ENCODE measurements at regions not wholly inside any gene's neighbourhood (a gene's known extent, or its start where the extent isn't known, plus 50 kb on each side); places are given as distances from the start of the nearest gene placed in this dataset.
A peak's percentile ranks its signal among the peaks of the same experiment; 100 is the strongest.

DNA sequence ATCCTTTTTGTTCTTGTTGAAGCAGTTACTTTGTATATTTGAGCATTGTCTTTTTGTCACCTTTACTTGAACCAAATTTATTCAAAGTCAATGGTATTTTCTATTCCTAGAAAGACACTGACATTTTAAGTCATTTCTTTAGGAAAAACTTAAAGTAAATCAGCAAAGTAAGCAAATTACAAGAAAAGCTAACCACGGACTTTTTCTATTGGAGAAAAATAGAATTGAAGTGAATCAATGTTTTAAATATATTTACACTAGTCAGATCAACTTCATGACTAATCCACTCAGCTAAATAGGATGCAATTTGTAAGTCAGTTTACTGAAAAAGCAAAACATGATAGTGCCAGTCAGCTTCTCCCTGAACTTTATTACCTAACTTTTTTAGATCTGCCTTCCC lies 733.8 kb upstream of the ALCAM start:
- DNase-seq (ENCODE audit: low read depth in 4 of 4, low spot score in 3 of 4) = no peak

DNA sequence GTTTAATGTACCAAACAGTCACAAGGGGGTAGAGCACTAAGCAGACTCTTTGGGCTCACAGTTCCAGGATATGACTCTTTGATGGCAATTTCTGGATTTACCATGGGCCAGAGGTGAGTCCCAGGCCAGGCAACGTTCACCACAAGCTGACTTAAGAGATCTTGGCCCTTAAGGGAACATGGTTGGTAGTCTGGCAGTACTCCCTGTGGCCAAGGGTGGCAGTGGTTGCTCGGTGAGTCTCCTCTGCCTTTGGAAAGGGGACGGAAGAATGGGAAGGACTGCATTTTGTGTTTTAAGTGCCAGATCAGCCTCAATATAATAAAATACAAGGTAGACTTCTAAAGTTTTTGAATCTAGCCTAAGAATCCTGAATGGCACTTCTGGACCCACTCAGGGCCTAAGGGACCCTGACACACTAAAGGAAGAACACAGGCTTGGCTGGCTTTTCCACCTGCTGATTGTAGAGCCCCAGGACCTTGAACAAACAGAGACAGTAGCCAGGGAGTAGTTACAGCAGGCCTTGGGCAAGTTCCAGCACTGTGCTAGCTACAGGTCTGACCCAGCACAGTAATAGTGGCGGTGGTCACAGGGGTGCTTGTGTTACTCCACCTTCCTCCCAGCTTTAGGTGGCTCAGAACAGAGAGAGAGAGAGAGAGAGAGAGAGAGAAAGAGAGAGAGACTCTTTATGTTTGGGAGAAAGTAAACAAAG lies 730.7 kb upstream of the ALCAM start:
- no peak for DNase-seq (ENCODE audit: low read depth in 4 of 4, low spot score in 3 of 4)

DNA sequence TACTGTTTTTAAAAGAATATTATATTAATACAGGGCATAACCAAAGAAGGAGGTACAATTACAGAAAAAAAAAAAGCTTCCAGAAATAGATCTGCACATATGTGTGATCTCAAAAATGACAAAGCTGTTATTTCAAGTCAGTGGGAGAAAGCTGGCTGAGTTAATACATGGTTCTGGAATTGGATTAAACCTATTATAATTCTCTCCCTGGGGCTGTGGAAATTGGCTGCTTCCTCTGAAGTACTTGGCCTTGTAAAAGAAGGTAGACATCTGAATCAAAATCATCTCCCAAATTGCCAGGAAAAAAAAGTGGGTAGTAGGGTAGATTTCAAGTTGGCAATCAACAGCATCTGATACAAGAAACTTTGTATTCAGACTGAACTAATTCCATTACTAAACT lies 723.9 kb upstream of the ALCAM start:
- peak in 3 of 4 donors; percentile 4 to 6 (median 4) for DNase-seq (ENCODE audit: low read depth in 4 of 4, low spot score in 3 of 4)

DNA sequence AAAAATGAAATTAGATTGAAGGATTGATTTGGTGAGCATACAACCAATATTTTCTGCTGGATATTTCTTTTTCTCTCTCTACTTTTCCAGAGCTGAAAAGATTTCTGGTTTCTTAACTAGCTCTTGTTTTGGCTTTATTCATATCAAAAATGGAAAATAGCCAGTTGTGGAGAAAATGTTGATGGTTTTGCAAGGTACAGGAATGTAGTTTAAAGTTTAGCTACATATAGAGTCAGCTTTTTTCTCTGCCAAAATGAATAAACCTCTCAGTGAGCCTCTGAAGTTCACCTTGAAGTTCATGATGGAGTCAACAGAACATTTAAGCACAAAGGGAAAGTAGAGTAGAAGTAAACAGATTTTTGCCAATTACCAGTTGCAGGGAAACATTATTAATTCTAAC lies 720.5 kb upstream of the ALCAM start:
- DNase-seq (ENCODE audit: low read depth in 4 of 4, low spot score in 3 of 4) = no peak

DNA sequence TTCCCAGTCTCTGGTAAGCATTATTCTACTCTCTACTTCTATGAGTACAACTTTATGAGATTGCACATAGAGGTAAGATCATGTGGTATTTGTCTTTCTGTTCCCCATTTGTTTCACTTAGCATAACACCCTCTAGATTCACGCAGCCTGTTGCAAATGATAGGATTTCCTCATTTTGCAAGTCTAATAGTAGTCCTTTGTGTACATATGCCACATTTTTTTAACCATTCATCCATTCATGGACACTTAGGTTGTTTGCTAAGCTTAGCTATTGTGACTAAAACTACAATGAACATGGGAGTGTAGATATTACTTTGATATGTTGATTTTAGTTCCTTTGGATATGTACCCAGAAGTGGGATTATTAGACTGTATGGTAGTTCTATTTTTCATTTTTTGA lies 717.9 kb upstream of the ALCAM start:
- DNase-seq (ENCODE audit: low read depth in 4 of 4, low spot score in 3 of 4) = no peak

DNA sequence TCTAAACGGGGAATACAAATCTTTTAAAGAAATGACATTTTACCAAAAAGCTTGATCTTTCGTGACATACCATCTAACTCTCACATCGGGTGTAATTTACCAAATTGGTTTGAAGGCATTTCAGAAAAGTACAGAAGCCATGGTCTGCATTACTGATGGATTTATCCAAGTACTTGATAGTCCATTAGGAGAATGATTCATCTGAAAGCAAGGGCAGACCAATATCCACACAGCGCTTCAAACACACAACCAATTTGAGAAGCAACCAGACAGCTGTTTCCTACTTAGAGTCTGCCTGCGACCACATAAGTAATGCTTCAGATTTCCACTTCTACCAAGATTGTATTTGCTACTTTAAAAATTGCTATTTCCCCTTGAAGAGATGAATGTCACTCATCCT lies 697.6 kb upstream of the ALCAM start:
- DNase-seq (ENCODE audit: low read depth in 4 of 4, low spot score in 3 of 4) = no peak

DNA sequence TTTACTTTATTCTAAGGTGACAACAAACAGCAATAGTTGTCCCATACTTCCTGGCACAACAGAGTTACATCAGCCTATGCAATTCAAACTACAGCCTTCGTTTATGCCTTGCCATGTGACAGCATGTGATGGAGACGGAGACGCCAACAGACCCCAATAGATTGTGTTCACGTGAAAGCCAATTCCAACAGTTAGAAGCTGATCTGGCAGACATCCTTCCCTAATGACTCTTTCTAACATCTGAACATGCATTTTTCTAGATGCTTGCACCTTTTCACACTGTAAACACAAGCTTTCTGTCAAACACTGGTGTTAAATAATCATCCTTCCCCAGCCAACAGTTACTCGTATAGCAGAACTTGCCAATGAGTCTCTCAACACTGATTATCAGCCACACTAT lies 694.4 kb upstream of the ALCAM start:
- no peak for DNase-seq (ENCODE audit: low read depth in 4 of 4, low spot score in 3 of 4)

DNA sequence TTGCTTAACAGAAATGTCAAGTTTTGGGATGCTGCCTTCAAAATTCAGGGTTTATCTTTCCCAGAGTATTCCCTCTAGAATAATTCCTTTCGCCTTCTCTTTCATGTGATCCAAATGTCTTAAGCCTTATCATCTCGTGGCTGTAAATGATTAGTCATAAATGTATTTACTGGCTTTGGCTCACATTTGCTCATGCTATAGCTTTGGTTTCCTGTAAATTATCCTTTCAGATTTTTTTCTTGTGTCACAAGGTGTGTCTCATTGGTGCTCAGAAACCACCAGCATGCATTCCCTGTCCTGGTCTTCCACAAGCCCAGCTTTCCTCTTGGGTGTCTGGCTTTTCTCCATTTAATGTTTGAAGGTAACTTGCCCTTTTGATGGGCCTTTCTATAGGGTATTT lies 692.7 kb upstream of the ALCAM start:
- no peak for DNase-seq (ENCODE audit: low read depth in 4 of 4, low spot score in 3 of 4)

DNA sequence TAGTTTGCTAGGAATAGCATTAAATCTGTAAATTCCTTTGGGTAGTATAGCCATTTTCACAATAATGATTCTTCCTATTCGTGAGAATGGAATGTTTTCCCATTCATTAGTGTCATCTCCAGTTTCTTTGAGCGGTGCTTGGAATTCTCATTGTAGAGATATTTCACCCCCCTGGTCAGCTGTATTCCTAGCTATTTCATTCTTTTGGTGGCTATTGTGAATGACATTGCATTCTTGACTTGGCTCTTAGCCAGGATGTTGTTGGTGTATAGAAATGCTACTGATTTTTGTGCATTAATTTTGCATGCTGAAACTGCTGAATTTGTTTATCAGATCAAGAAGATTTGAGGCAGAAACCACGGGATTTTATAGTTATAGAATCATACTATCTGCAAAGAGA lies 690.5 kb upstream of the ALCAM start:
- no peak for DNase-seq (ENCODE audit: low read depth in 4 of 4, low spot score in 3 of 4)

DNA sequence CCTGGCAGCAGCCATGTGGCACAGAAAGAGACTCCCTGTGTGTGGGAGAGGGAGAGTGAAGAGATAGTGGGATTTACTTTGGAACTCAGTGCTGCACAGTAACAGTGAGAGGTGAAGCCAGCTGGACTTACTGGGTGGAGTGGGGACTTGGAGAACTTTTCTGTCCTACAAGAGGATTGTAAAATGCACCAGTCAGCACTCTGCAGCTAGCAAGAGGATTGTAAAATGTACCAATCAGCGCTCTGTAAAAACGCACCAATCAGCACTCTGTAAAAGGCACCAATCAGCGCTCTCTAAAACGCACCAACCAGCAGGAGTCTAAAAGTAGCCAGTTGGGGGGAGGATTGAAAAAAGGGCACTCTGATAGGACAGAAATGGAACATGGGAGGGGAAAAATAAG lies 688.8 kb upstream of the ALCAM start:
- no peak for DNase-seq (ENCODE audit: low read depth in 4 of 4, low spot score in 3 of 4)

DNA sequence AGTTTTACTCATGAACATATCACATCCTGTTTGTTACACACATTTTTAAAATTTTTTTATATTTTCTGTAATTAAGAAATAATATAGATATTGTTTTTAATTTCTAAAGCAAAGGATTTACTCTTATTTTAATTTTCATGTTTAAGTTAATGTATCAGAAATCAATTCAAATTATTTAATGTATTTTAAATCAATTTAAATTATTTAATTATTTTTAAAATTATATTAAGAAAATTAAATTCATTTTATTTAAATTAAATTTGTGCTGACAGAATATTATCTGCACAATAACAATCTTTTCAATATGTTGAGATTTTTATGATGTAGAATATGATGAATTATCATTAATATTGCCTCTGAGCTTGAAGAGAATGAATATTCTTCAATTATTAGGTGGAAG lies 681.2 kb upstream of the ALCAM start:
- DNase-seq (ENCODE audit: low read depth in 4 of 4, low spot score in 3 of 4) = no peak

DNA sequence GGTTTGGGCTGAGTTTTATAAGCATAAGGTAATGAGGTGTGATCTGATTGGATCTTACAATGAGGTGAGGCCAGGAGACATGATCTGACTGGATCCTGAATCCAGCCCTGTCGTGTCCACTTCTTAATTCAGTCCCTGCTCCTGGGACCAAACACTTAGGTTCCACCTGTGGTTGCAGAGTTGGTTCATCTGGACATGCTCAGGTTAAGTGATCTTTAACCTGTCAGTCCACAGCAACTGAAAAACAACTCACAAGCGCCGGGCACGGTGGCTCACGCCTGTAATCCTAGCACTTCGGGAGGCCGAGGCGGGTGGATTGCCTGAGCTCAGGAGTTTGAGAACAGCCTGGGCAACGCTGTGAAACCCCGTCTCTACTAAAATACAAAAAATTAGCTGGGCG lies 679.3 kb upstream of the ALCAM start:
- DNase-seq (ENCODE audit: low read depth in 4 of 4, low spot score in 3 of 4) = no peak

DNA sequence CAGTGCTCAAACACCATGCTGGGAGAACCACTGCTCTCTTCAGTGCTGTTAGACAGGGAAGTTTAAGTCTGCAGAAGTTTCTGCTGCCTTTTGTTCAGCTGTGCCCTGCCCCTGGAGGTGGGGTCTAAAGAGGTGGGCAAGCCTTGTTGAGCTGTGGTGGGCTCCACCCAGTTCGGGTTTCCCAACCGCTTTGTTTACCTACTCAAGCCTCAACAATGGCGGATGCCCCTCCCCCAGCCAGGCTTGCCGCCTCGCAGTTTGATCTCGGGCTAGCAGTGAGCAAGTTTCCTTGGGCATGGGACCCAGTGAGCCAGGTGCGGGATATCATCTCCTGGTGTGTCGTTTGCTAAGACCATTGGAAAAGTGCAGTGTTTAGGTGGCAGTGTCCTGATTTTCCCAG lies 670.2 kb upstream of the ALCAM start:
- DNase-seq (ENCODE audit: low read depth in 4 of 4, low spot score in 3 of 4) = no peak

DNA sequence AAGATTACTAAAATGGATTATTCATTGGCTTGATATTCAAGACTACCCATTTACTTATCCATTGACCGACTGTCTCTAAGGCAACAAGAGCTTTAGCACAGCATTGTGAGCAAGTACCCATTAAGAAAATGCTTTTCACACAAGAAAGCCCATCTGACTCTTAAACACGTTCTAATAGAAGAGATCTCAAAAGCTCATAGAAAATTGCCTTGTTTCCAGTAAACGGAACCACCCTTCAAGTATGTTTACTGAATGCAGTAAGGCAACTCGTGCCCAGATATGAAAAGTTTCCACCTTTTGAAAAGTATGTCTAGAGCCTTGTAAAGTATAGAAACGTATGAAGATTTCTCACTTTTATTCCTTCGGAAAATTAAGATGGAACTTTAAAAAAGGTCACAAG lies 655.3 kb upstream of the ALCAM start:
- DNase-seq (ENCODE audit: low read depth in 4 of 4, low spot score in 3 of 4) = no peak

DNA sequence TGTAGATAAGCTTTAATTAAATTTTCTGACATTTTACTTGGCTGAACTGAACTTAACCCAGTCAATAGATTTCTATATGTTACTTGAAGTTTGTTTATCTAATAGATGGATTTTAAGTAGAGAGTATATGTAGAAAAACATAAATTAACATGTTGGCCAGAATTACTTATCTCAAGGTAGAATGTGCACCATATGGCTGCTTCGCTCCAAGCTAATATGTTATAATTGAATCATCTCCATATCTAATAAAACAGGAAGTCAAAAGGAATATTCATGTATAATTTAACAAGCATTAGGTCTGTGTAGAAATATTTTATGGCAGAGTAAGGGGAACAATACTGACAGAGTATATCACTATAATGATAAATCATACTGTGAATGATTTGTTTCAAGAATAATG lies 650.7 kb upstream of the ALCAM start:
- DNase-seq (ENCODE audit: low read depth in 4 of 4, low spot score in 3 of 4) = no peak

DNA sequence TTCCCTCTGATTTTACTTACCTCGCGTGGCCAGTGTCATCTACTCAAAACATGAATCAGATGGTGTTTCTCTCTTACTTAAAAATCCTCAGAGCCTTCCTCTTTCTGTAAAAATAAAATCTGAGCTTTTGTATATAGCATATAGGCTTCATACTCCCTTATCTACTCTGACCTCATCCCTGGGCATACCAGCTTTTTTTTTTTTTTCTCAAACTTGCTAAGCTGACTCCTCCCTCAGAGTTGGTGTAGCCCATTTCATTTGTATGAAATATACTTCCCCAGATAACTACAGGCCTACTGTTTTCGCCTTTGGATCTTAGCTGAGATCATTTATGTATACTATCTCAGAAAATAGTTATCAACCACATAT lies 648.9 kb upstream of the ALCAM start:
- no peak for DNase-seq (ENCODE audit: low read depth in 4 of 4, low spot score in 3 of 4)

DNA sequence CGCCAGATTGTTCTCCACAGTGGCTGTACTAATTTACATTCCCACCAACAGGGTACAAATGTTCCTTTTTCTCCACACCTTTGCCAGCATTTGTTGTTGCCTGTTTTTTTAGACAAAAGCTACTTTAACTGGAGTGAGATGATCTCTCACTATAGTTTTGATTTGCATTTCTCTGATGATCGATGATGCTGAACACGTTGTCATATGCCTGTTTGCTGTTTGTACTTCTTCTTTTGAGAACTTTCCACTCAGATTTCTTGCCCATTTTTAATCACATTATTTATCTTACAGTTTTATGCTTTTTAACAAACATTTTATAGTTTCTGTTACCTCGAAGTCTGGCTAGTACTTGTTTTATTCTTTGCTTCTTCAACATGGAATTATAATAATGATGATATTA lies 643.7 kb upstream of the ALCAM start:
- no peak for DNase-seq (ENCODE audit: low read depth in 4 of 4, low spot score in 3 of 4)

DNA sequence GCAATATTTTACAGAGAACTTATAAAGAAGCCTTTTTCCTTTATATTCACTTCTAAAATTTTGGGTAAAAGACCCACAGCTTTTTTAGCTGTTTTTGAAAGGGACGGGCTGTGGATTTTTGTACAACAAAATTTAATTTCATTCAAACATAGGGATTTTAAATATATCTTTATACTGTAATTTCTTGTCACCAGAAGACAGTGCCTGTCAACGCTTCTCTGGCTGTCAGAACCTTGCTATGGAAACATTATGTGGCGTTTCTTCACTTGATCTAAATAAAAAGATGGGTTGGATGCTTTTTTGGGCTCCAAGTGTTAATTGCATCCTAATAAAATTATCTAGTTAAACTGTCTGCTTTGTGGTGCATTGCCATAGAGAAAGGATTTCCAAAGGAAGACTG lies 635.6 kb upstream of the ALCAM start:
- DNase-seq (ENCODE audit: low read depth in 4 of 4, low spot score in 3 of 4) = no peak

DNA sequence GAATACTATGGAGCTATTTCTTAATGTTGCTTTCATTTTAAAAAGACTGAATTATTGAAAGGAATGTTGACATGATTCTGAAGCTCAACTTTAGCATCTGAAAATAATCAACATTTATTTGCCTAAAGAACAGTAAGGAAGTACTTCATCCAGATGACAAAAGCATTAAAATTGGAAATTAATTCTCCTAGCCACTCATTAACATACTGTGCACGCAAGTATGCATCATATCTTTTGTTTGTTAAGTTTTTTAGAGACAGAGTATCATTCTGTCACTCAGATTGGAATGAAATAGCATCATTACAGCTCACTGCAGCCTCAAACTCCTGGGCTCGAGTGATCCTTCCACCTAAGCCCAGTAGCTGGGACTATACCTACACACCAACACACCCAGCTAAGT lies 632.1 kb upstream of the ALCAM start:
- no peak for DNase-seq (ENCODE audit: low read depth in 4 of 4, low spot score in 3 of 4)

DNA sequence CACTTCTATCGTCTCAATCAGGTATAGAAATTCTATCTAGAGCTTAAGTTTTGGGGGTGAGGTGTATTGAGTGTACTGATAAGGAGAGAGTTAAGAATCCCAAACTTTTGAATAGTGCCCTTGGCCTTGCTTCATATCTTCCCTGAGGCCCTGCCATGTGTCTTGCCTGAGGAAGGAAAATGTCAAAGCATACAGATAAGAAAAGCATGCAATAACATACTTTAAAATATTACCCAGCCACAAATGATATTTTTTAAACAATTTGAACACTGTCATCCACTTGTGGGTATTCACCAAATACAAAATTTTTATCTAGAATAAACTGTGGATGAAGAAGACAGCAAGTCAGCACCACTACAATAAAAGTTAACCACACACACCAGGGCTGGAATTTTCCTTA lies 631.0 kb upstream of the ALCAM start:
- DNase-seq (ENCODE audit: low read depth in 4 of 4, low spot score in 3 of 4) = no peak

DNA sequence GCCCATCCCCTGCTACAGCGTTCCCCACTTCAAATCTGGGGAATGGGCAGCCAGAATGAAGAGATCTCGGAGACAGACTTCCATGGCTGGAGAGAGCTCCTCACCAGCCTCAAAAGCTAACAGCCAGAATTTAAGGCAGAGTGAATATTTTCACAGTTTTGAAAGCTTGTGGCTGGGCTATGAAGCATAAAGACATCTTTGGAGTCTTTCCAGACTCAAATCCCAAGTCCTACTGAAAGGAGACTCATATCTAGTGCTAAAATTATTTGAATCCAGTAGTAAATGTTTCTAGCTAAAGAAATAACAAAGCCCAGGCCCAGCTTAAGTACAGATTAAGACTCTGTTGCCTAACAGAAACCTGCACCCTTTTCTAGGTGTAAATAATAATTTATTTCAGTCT lies 628.4 kb upstream of the ALCAM start:
- DNase-seq (ENCODE audit: low read depth in 4 of 4, low spot score in 3 of 4) = no peak

DNA sequence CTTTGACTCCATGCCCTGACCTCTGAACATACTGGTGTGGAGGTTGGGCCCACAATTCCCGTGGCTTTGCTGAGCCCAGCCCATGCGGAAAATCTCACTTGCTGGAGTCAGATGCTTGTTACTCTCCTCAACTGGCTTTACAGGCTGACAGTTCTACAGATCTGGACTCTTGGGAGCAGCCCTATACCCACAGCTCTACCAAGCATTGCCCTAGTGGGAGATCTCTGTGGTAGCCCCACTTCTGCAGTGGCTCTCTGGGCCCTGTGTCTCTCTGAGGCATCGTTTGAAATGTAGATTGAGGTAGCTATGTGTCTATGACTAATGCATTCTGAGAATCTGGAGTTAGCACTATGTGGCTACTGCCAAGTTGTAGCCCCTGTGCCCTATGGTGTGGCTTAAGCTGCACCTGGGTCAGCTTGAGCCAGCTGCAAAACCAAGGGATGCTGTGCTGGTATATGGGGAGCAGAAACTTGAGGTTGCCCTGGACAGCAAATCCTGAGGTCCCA lies 625.8 kb upstream of the ALCAM start:
- no peak for DNase-seq (ENCODE audit: low read depth in 4 of 4, low spot score in 3 of 4)

DNA sequence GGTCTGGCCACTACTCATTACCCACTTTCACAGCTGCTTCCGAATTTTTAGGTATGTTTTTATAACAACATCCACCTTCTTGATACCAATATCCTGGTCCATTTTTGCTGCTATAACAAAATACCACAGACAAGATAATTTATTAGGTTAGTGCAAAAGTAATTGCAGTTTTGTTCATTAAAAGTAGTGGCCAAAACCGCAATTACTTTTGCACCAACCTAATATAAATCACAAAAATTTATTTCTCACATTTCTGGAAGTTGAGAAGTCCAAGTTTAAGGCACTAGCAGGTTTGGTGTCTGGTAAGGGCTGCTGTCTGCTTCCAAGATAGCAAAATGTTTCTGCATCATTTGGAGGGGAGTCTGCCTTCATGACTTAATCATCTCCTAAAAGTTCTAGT lies 624.7 kb upstream of the ALCAM start:
- no peak for DNase-seq (ENCODE audit: low read depth in 4 of 4, low spot score in 3 of 4)

Data from right renal pelvis (tissue), 4 donors.